Fibroblast of mammary gland (primary cell): ENCODE measurements at regions not wholly inside any gene's neighbourhood (a gene's known extent, or its start where the extent isn't known, plus 50 kb on each side); places are given as distances from the start of the nearest gene placed in this dataset.
A peak's percentile ranks its signal among the peaks of the same experiment; 100 is the strongest.

Experiments used
- DNase-seq: peaks from one replicate; pipeline ENCODE4 v3.0.0-alpha.2; 2010; ENCODE audit warnings: low read depth
- H3K4me3 ChIP-seq: 2 replicates; pipeline ENCODE4 v1.5.1; 2011; ENCODE audit warnings: low read depth, mild to moderate bottlenecking, low read length, moderate library complexity; ENCODE audit not compliant: control insufficient read depth
- CTCF ChIP-seq: conservative IDR thresholded peaks from 2 replicates; pipeline ENCODE4 v1.5.1; 2011; ENCODE audit warnings: low read depth, low read length, inconsistent platforms; ENCODE audit not compliant: control insufficient read depth, insufficient read depth

GRCh38 chr7:67842571-67842970 lies 845.9 kb downstream of the TYW1 start:
- TF ChIP-seq CTCF: no peak

GRCh38 chr7:67843001-67843565 lies 846.5 kb downstream of the TYW1 start:
- H3K4me3 ChIP-seq: no peak overlapping the region
- no peak for DNase-seq
- TF ChIP-seq CTCF: no peak

More at GRCh38 chr7:67842571-67842970, 845.9 kb downstream of the TYW1 start:
- no peak for DNase-seq
- H3K4me3 ChIP-seq: no peak overlapping the region

DNA sequence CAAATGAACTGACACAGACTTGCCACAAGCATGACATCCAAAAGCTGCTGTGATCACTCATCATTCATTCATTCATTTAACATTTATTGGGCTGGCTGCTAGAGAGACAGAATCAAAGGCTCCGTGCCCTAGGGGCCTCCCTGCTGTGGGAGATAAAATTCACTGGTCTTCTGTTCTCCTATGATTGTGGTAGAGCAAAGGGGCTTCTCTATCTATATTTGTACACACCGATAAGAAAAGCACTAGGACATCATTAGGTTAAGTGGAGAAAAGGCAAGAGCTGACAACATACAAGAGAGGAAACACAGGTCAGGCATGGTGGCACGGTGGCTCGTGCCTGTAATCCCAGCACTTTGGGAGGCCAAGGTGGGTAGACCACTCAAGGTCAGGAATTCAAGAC lies 847.0 kb downstream of the TYW1 start:
- TF ChIP-seq CTCF: no peak
- H3K4me3 ChIP-seq: no peak overlapping the region
- no peak for DNase-seq

- no peak for TF ChIP-seq CTCF
Observed at GRCh38 chr7:67847092-67847787, 850.6 kb downstream of the TYW1 start.

GRCh38 chr7:67854221-67855178 lies 857.9 kb downstream of the TYW1 start:
- no peak for TF ChIP-seq CTCF
- no peak overlapping the region for H3K4me3 ChIP-seq
- peak; percentile 46 for DNase-seq

More at GRCh38 chr7:67847092-67847787, 850.6 kb downstream of the TYW1 start:
- DNase-seq: no peak
- no peak overlapping the region for H3K4me3 ChIP-seq

GRCh38 chr7:67855322-67855721 lies 858.7 kb downstream of the TYW1 start:
- TF ChIP-seq CTCF: no peak
- DNase-seq: no peak
- H3K4me3 ChIP-seq: no peak overlapping the region
